COLO668 (cell line): ENCODE measurements at regions not wholly inside any gene's neighbourhood (a gene's known extent, or its start where the extent isn't known, plus 50 kb on each side); places are given as distances from the start of the nearest gene placed in this dataset.

Experiments used
- DNase-seq: peaks from one replicate; lab custom pipeline; 2025; ENCODE audit not compliant: unreplicated experiment; lab: John Stamatoyannopoulos, UW

DNA sequence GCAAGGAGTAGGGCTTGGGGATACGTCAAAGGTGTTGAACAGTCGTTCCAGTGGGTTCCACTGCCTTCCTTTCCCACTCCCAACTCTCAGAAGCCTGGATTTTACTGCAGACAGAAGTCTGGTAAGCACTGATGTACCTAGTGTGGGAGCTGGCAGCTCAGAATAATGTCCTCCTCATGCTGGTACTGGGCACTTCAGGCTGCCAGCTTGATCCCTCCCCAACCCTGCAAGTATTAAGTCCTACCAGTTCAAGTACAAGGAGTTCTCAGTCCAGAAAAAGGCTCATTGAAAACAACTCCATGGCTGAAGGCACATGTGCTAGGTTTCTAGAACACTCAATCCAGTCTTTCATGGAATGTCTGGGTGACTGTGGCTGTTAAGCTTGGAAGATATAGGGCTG lies 304.3 kb downstream of the NUAK1 start:
- no peak for DNase-seq

DNA sequence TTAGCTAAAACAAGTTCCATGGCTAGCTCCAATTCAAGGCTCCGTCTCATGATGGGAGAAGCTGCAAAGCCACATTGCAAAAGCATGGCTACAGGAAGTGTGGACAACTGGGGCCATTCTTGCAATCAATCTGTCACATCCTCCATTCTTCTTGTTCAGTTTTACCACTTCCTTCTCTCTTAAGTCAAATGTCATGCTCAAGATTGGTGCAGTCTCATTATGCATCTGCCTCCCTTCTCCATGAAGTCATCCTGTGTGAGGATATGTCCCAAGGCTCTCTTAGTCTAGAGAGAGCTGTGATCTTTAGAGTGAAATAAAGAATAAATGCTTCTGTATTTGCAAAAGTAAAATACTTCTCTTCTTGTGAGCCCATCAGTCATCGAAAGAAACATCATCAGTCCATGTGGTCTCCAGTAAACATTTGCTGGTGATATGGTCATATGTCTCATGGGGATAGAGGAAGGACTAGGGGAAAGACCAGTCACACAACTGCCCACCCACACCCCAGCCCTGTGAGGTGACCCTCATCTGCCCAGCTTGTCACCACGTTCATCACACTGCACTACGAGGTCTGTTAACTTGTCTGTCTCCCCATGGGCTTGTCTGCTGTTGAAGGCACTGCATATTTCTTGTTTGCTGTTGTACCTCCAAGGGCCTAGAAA lies 303.0 kb downstream of the NUAK1 start:
- no peak for DNase-seq

DNA sequence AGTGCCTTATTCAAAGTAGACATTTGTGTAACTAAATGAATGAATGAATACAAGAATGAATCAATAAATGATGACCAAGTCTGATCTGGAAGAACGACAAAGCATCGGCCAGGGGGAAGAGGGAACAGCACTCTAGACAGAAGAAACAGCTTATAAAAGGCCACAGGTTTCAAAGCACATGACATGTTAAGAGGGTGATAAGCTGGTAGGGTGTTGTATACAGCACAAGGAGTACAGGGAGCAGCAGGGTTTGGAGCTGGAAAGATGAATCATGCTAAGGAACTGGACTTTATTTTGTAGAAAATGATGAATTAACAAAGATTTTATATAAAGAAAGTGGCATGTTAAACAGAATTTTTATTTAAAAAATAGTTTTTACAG lies 302.5 kb downstream of the NUAK1 start:
- DNase-seq = no peak

DNA sequence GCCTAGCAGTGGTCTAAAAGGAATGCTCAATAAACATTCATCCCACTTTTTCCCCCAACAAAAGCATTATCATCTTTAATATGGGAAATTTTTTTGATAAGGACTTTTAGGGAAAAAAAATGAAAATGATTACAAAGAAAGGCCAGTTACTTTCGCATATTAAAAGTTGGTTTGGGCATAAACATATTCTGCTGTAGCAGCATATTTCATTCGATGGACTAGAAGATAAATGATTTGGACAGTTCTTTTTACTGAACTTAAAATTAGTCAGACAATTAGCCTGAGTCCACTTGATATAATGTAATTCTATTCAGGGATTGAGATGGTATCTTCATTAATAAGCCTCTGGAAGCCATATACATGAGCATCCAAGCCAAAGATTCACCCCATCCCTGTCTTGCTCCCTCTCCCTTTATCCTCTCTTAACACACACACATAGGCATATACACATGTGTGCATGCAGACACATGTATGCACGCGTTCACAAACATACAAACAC lies 299.1 kb downstream of the NUAK1 start:
- DNase-seq = no peak

DNA sequence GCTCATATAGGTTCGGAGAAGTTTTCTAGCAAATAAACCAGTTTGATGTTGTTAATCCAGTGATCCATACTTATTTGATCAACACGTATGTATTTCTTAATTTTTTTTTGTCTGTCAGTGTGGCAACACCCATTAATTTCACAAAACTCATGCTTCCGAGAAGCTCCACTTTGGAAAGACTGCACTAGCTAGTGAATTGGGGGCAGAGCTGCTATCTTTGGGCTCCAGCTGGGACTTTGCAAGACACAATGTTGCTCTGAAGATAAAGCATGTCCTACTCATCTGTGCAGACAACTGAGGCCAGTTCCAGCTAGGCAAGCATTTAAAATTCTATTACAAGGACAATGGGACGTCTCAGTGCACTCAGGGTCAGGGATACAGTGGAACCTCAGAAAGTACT lies 298.4 kb downstream of the NUAK1 start:
- DNase-seq = no peak

DNA sequence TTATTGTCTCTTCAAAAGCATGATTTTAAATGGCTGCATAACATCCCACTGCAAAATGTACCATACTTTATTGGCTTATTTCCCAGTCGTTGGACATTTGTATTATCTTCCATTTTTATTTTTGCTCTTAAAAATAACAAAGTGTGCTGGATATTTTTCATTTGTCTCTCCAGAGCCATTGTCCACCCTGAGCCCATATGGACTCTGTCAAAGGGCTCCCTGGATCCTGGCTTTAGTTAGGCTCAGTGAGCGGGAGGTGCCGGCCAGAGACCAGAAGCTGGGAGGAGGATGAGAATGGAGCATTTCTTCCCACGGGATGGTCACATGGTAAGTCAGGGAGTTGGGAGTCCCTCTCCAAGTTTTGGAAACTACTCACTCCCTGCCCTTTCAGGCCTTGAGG lies 296.9 kb downstream of the NUAK1 start:
- no peak for DNase-seq

DNA sequence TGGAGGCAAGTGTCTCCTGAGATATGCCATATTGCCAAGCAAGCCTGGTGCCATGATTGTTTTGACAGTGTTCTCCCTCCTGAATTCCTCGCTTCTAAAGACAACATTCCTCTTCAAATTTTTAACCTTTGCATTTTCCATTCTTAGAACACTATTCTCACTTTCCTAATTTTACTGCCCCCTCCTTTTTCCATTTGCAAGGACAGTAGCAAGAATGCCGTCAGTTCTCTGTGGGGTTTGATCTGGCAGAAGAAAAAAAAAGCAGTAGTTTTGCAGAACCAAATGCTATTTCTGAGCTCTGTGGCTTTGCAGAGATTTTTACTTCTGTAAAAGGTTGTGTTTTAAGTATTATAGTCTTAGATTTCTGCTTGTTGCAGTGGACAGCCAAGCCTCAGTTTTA lies 295.2 kb downstream of the NUAK1 start:
- DNase-seq = no peak

DNA sequence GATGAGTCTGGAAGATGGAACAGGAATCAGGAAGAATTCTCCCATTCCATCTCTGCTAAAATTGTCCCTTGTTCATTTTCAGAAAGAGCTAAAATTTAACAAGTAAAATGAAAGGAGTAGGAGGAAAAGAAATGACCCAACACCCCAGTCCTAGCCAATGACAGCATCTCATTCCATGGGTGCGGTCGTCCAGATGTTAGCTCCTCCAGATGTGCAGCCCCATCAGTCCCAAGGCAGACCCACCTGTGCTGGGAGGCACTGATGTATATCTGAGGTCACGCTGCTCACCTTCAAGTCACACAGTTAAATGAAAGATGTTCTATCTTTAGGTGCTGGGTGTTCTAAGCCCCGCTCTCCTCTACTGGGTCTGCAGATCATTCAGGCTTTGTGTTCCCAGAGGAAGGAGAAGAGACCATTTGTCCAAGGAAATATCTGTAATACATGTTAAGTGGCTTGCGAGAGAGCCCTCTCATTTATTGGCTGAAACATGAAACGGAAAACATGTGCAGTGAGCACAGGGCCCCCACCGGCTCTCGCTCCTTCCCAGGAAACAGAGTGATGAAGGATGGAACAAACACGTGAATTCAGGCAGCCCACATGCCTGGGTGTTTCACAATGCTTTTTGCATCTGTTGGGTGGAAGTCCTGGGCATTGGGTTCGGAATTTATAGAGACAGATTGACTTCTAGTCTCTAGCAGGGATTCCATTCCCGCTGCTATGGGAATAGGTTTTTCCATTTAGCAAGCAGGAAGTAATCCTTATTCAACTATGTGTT lies 294.6 kb downstream of the NUAK1 start:
- DNase-seq = no peak

DNA sequence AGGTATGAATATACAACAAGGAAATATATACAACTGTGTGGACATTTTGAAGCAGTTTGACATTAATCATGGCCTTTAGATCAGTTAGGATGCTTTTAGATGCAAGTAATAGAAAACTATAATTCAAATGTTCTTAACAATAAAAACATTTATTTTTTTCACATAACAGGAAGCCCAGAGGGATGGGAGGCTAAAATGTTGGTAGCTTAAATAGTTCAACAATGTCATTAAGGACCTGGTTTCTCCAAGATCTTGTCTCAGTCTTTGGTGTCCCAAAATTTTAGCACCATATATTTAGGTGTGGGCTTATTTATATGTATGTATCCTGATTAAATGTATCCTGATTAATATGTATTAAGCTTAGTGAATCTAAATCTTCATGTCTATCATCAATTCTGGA lies 292.4 kb downstream of the NUAK1 start:
- no peak for DNase-seq

DNA sequence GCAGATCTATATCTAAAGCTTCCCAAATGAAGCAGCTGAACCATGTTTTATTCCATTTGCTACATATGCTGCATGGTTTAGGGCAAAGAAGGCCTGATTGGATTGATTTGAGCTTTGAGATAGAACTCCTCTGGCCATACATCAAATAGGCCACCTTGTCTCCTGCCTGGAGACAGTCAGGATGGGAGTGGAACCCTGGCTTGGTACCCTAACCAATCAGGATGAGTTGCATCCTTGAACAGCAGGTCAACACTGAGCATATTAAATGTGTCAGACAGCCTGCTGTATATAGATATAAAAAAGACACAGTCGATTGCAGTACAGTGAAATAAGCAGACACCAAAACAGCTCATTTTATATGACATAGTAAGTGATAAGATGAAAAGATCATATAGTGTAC lies 291.7 kb downstream of the NUAK1 start:
- DNase-seq = no peak

DNA sequence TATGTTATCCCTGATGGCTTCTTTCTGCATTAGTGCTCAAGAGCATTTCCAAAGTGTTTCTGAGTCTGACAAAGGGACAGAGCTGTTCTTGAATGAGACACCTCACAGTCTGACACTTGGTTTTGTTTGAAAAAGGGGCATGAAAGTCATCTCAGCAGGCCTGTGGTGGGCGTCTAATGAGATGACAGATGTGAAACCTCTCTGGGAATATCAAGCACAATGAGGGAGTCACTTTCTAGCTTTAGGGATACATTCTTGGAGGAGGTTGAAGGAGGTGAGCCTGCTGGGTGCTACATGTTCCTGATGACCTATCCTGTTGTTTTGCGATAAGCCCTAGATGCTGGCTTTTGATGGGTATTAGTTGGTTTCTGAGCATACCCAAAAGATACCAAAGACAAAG lies 290.5 kb downstream of the NUAK1 start:
- DNase-seq = no peak

DNA sequence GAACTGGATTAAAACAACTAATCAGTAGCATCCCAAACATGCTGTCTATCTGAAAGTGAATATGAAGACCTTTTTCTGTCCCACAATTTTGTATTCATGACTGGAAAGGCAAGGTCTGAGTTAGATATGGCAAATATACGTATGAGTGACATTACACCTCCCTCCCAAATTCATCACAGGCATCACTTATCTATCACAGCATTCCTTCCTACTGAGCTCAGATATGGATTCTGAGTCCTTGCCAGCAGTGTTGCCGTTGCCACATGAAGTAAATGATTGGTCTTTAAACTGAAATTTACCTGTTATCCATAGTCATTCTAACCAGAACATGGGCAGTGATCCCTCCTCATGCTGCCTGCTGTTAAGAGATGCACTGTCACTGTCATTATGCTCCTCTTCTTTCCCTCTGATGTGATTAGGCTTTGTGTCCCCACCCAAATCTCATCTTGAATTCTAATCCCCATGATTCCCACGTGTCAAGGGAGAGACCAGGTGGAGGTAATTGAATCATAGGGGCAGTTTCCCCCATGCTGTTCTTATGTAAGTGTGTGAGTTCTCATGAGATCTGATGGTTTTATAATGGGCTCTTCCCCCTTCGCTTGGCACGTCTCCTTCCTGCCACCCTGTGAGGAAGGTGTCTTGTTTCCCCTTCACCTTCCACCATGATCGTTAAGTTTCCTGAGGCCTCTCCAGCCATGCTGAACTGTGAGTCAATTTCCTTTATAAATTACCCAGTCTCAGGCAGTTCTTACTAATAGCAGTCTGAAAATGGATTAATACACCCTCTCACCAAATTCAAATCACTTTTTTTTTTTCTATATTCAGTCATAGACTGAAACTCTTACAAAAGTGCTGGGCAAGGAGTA lies 288.4 kb downstream of the NUAK1 start:
- no peak for DNase-seq

DNA sequence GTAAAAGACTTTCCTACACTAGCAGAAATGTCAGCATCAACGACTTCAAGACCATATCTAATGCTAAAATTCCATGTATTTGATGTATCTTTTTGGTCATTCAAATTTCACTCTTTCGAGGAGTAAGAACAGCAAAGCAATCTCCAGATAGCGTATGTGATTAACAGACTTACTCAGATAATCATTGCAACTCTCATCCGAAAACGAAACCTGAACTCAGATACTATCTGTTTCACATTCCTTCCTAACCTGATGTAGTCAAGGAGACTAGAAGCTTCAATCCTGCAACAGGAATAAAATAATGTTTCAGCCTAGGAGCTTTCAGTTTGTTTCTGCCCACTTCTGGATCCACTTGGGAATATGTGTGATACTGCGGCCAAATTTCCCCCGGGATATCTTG lies 286.3 kb downstream of the NUAK1 start:
- no peak for DNase-seq

DNA sequence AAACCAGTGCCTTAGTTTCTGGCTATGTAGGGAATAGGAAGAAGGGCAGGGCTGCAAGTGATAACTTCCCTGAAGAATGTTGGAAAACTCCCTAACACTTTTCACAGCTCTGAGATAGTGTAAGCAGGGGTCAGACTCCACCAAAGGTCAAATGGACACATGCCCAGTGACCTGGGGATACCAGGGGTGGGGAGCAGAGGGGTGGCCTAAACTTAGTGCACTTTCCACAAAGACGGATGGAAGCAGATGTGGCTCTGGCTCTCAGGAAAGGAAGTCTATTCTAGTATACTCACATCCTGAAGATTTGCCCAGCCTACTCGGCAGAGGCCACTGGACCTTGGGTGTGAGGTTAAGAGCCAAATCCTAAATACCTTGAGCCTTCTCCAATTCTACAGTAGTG lies 285.8 kb downstream of the NUAK1 start:
- DNase-seq = no peak

DNA sequence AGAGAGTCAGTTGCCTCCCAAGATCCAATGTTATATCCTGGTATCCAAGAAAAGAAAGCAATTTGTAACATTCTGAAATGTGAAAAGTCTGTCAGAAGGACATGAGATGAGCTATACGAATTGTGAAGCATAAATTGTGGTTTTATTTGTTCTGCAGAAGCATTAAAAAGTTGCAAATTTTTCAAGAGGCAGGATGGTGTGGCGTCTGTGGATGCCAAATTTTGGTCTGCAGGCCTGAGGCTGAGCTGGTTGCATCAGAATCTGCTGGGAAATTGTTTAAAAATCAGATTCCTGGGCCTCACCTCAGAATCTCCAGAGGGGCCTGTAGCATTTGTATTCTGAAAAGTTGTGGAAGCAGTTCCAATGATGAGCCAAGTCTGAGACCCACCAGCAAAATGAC lies 284.7 kb downstream of the NUAK1 start:
- no peak for DNase-seq

DNA sequence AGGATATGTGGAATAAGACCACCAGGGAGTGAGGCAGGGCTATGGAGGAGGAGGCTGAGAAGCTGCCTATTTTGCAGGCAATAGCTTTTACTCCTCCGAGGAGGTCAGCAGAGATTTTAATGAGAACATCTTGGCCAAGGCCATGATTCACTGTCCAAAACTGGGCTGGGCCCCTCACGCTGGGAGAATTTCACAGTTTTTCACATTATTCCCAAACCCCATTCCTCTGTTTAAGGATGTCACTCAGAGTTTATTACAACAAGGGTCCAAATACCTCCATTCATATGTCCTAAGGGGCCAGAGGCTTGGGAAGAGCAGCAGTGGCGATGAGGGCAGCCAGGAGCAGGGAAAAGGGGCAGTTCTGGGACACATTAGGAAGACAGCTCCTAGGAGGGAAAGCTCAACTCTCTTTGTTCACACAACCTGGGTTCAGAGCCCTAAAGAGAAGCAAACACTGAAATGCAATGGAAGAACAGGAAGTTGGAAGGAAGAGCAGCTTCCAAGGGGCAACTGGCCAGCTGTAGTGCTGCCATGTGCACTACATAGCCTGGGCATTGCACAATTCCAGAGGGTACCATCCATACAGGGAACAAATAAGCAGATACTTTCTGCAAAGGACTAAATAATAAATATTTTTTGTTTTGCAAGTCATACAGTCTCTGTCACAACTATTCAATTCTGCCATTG lies 283.2 kb downstream of the NUAK1 start:
- no peak for DNase-seq

DNA sequence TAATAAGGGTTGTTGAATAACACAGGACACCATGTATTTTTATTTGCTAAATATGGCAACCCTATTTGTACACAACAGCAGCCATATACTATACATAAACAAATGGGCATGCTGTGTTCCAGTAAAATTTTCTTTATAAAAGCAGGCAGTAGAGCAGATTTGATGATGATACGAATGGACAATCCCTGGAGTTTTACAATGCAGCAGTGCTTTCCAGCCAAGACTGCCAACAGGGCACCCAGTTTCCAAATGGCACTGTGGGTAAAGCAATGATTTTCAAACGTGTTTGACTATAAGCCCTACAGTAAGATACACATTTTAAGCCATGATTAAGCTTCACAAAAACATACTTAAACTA lies 282.7 kb downstream of the NUAK1 start:
- DNase-seq = no peak

DNA sequence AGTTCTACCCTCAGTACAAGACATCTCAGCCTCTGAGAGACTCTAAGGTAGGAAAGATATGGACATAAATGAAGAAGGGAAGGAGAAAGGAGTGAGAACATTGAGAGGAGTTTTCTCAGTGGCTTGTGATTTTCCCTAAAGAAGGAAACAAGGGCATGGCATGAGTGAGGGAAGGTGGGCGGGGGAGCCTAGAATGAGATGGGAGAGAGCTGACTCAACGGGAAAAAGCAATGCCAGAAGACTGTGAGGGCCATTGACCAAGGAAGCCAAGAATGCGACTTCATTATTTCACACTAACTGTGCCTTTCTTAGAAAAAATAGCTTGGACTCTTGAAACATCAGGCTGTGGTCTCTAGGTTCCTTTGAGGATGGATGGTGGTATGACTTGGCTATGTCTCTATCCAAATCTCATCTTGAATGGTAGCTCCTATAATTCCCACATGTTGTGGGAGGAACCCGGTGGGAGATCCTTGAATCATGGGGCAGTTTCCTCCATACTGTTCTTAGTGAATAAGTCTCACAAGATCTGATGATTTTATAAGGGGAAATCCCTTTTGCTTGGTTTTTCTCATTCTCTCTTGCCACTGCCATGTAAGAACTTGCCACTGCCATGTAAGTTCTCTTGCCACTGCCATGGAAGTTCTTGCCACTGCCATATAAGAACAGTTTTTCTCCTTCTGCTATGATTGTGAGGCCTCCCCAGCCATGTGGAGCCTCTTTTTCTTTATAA lies 279.6 kb downstream of the NUAK1 start:
- no peak for DNase-seq

DNA sequence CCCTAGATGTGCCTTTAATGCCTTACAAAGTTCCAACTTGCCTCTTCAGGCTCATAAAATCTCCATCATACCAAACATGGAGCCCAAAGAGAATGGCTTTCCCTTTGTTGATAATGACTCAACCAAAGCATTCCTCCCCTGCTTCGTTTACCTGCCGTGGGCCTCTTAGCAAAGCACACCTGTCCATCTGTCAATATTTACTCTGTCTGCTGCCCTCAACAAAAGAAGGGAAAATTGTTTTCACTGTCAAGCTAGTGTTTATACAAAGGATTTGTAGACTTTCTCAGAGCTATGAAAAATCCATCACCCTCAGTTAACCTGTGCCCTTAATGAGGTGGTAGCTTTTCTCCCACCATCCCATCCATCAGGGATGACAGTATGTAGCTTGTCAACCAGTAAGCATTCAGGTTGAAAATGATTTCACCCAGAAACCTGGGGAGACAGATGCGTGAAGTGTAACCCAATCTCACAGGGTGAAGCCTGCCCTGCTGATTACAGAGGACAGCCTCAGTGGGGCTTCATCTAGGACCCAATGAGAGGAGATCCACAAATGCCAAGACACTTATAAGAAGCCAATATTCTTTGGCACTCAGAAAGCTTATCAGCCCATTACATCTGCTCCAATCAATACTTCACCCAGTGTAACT lies 278.1 kb downstream of the NUAK1 start:
- DNase-seq = peak; percentile 88

DNA sequence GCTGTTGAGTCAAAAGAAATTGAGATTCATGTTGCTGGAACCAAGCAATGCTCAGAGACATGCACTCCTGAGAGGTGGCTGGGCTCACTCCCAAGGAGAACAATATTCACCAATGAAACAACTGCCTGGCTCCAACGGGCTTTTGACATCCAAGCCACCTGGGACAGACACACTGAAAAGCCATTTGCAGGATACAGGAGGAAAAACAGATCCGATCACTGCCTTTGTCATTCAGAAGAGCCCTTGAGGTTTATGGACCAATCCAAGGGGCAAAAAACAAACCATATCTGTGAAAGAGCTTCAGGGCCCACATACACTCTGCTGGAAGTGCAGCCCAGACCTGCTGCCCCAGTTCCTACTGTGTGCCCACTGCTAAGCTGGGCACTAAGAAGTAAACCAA lies 277.5 kb downstream of the NUAK1 start:
- peak; percentile 64 for DNase-seq
